Breast epithelium (tissue), 3 donors: ENCODE measurements at regions not wholly inside any gene's neighbourhood (a gene's known extent, or its start where the extent isn't known, plus 50 kb on each side); places are given as distances from the start of the nearest gene placed in this dataset.

Experiments used
- CTCF ChIP-seq, 3 donors: fragments of 450-650 bp; IDR thresholded peaks; one replicate each; pipeline ENCODE4 v1.5.1; 2016 to 2017; ENCODE audit warnings: antibody characterized with exemption in 3 of 3, mild to moderate bottlenecking in 3 of 3, moderate library complexity in 3 of 3
- POLR2A ChIP-seq: fragments of 450-650 bp; IDR thresholded peaks from one replicate; pipeline ENCODE4 v1.6.1; 2016; ENCODE audit warnings: antibody characterized with exemption, mild to moderate bottlenecking, moderate library complexity
- POLR2AphosphoS5 ChIP-seq, 3 donors: sonication (generic); formaldehyde crosslinking; IDR thresholded peaks; one replicate each; pipeline ENCODE4 v1.6.1; 2017; ENCODE audit warnings: antibody characterized with exemption in 3 of 3

- TF ChIP-seq POLR2A (no peak), CTCF (IDR thresholded peaks at IDR 0.05) (no peak), POLR2AphosphoS5 (IDR thresholded peaks at IDR 0.05) (no peak)
These were observed 116.6 kb downstream of the PCSK1 start for GRCh38 chr5:96316487-96316886.
